ENCODE measurements at regions not wholly inside any gene's neighbourhood (a gene's known extent, or its start where the extent isn't known, plus 50 kb on each side); places are given as distances from the start of the nearest gene placed in this dataset.

GRCh38 chr17:12485361-12485906, 180.3 kb upstream of the MYOCD start:
- no peaks in the 10 kb centered on the region for H3K36me3 ChIP-seq
- intact Hi-C loops (cut with DNase I): no loop called here
- no peaks in the 10 kb centered on the region for H3K27me3 ChIP-seq
- no peak overlapping the region for H3K4me3 ChIP-seq
- no peak for DNase-seq
- peaks cover 0 to 14% (median 3%) of the 10 kb centered on the region in 4 donors for H3K4me1 ChIP-seq
- TF ChIP-seq POLR2A (IDR thresholded peaks at IDR 0.05): no peak
- no peak for TF ChIP-seq POLR2AphosphoS5 (IDR thresholded peaks at IDR 0.05)
- no peak for TF ChIP-seq EP300 (IDR thresholded peaks at IDR 0.05)
- TF ChIP-seq CTCF (IDR thresholded peaks at IDR 0.05): no peak
- no peak overlapping the region for H3K27ac ChIP-seq
- WGBS, 2 donors: 66 to 75% methylated on average over 4 of the region's 4 CpGs
- no peaks in the 10 kb centered on the region for H3K9me3 ChIP-seq

GRCh38 chr17:12489325-12489724, 176.4 kb upstream of the MYOCD start:
- intact Hi-C loops (cut with DNase I): no loop called here
- H3K9me3 ChIP-seq: no peaks in the 10 kb centered on the region
- H3K27me3 ChIP-seq: no peaks in the 10 kb centered on the region
- no peak for DNase-seq
- H3K27ac ChIP-seq: no peak overlapping the region
- 58 to 81% methylated on average over 3 of the region's 3 CpGs for WGBS, 2 donors
- peaks cover 0 to 14% (median 7%) of the 10 kb centered on the region in 4 donors for H3K4me1 ChIP-seq
- no peaks in the 10 kb centered on the region for H3K36me3 ChIP-seq
- no peak overlapping the region for H3K4me3 ChIP-seq
- TF ChIP-seq EP300 (IDR thresholded peaks at IDR 0.05): no peak
- TF ChIP-seq POLR2A (IDR thresholded peaks at IDR 0.05): no peak
- TF ChIP-seq POLR2AphosphoS5 (IDR thresholded peaks at IDR 0.05): no peak
- TF ChIP-seq CTCF (IDR thresholded peaks at IDR 0.05): no peak

- no peaks in the 10 kb centered on the region for H3K9me3 ChIP-seq
- no peak overlapping the region for H3K4me3 ChIP-seq
- TF ChIP-seq CTCF (IDR thresholded peaks at IDR 0.05) (no peak), POLR2A (IDR thresholded peaks at IDR 0.05) (no peak), EP300 (IDR thresholded peaks at IDR 0.05) (no peak), POLR2AphosphoS5 (IDR thresholded peaks at IDR 0.05) (no peak)
- no peaks in the 10 kb centered on the region for H3K27me3 ChIP-seq
- H3K27ac ChIP-seq: no peak overlapping the region
- H3K4me1 ChIP-seq: peaks cover 0 to 25% (median 7%) of the 10 kb centered on the region in 4 donors
- intact Hi-C loops (cut with DNase I): no loop called here
- DNase-seq: no peak
- no peaks in the 10 kb centered on the region for H3K36me3 ChIP-seq
- WGBS, 2 donors: 25 to 60% methylated on average over 3 of the region's 3 CpGs
Observed at GRCh38 chr17:12492450-12492849, 173.2 kb upstream of the MYOCD start.

- 78 to 79% methylated on average over 2 of the region's 2 CpGs for WGBS, 2 donors
- H3K4me1 ChIP-seq: peaks cover 0 to 7% (median 4%) of the 10 kb centered on the region in 4 donors
- H3K27me3 ChIP-seq: no peaks in the 10 kb centered on the region
- no peak for TF ChIP-seq POLR2A (IDR thresholded peaks at IDR 0.05)
- no peak for TF ChIP-seq CTCF (IDR thresholded peaks at IDR 0.05)
- H3K9me3 ChIP-seq: no peaks in the 10 kb centered on the region
- H3K4me3 ChIP-seq: no peak overlapping the region
- H3K27ac ChIP-seq: no peak overlapping the region
- intact Hi-C loops (cut with DNase I): no loop called here
- no peak for DNase-seq
- no peaks in the 10 kb centered on the region for H3K36me3 ChIP-seq
Observed at GRCh38 chr17:12505866-12506265, 159.8 kb upstream of the MYOCD start.

GRCh38 chr17:12507026-12507595, 158.6 kb upstream of the MYOCD start:
- Histone ChIP-seq H3K9me3 (no peaks in the 10 kb centered on the region), H3K4me3 (no peak overlapping the region), H3K4me1 (peaks cover 0 to 9% (median 4%) of the 10 kb centered on the region in 4 donors), H3K27me3 (no peaks in the 10 kb centered on the region), H3K36me3 (no peaks in the 10 kb centered on the region), H3K27ac (no peak overlapping the region)
- no peak for DNase-seq
- intact Hi-C loops (cut with DNase I): no loop called here
- TF ChIP-seq EP300 (IDR thresholded peaks at IDR 0.05): no peak
- TF ChIP-seq CTCF (IDR thresholded peaks at IDR 0.05): no peak
- no peak for TF ChIP-seq POLR2AphosphoS5 (IDR thresholded peaks at IDR 0.05)
- TF ChIP-seq POLR2A (IDR thresholded peaks at IDR 0.05): no peak
- WGBS, 2 donors: 68 to 74% methylated on average over 9 of the region's 9 CpGs
